ENCODE measurements at regions not wholly inside any gene's neighbourhood (a gene's known extent, or its start where the extent isn't known, plus 50 kb on each side); places are given as distances from the start of the nearest gene placed in this dataset.
"Not testable (repeated sequence)": the region's sequence is repeated elsewhere in the genome, so short reads cannot be mapped to it uniquely, and the experiment has no call there.

GRCh38 chr3:99586701-99587100 is 51.7 kb upstream of the COL8A1 start:
- ATAC-seq: no peak

GRCh38 chr3:99579965-99580364 is 58.4 kb upstream of the COL8A1 start:
- ATAC-seq: no peak

- no peak for ATAC-seq
Measured at GRCh38 chr3:99579246-99579645, 59.1 kb upstream of the COL8A1 start.

- ATAC-seq: no peak
Measured at GRCh38 chr3:99578339-99578970, 59.9 kb upstream of the COL8A1 start.

- no peak for ATAC-seq
Measured at GRCh38 chr3:99576904-99577559, 61.4 kb upstream of the COL8A1 start.

GRCh38 chr3:99575683-99576082 is 62.7 kb upstream of the COL8A1 start:
- no peak for ATAC-seq

GRCh38 chr3:99570061-99570460 is 68.3 kb upstream of the COL8A1 start:
- ATAC-seq: no peak

- no peak for ATAC-seq
Measured at GRCh38 chr3:99568663-99569335, 69.6 kb upstream of the COL8A1 start.

- no peak for ATAC-seq
Measured at GRCh38 chr3:99565331-99565730, 73.1 kb upstream of the COL8A1 start.

- no peak for ATAC-seq
Measured at GRCh38 chr3:99562990-99563607, 75.3 kb upstream of the COL8A1 start.

- no peak for ATAC-seq
Measured at GRCh38 chr3:99562138-99562537, 76.3 kb upstream of the COL8A1 start.

- no peak for ATAC-seq
Measured at GRCh38 chr3:99561056-99561455, 77.3 kb upstream of the COL8A1 start.

- no peak for ATAC-seq
Measured at GRCh38 chr3:99559196-99559595, 79.2 kb upstream of the COL8A1 start.

- not testable (repeated sequence) for ATAC-seq
Measured at GRCh38 chr3:99555885-99556284, 82.5 kb upstream of the COL8A1 start.

GRCh38 chr3:99551520-99551919 is 86.9 kb upstream of the COL8A1 start:
- no peak for ATAC-seq

- no peak for ATAC-seq
Measured at GRCh38 chr3:99549957-99550603, 88.3 kb upstream of the COL8A1 start.

- no peak for ATAC-seq
Measured at GRCh38 chr3:99549220-99549619, 89.2 kb upstream of the COL8A1 start.

GRCh38 chr3:99548674-99549073 is 89.7 kb upstream of the COL8A1 start:
- no peak for ATAC-seq

GRCh38 chr3:99545941-99546580 is 92.3 kb upstream of the COL8A1 start:
- no peak for ATAC-seq

GRCh38 chr3:99544786-99545281 is 93.6 kb upstream of the COL8A1 start:
- no peak for ATAC-seq

- no peak for ATAC-seq
Measured at GRCh38 chr3:99543796-99544195, 94.6 kb upstream of the COL8A1 start.

- ATAC-seq: no peak
Measured at GRCh38 chr3:99542767-99543518, 95.5 kb upstream of the COL8A1 start.

All from activated CD4-positive, CD25-positive, alpha-beta regulatory T cell treated with anti-CD3 and anti-CD28 coated beads, Interleukin-2, amount 50 U/mL, for 24 hours (primary cell).